Activated T-helper 2 cell treated with anti-CD3 and anti-CD28 coated beads, Interferon-gamma antibody, Interleukin-2, Interleukin-4, amounts not matched to agents 10 μg/mL and 5 μg/mL and 100 μg/mL, durations not matched to agents 14 hours and 24 hours and 36 hours (primary cell): ENCODE measurements at regions not wholly inside any gene's neighbourhood (a gene's known extent, or its start where the extent isn't known, plus 50 kb on each side); places are given as distances from the start of the nearest gene placed in this dataset.

Experiments
- DNase-seq: peaks from one replicate; pipeline ENCODE4 v3.0.0; 2021; ENCODE audit warnings: low spot score
- H3K27ac Mint-ChIP-seq: one replicate; pipeline ENCODE4 v1.8.0; 2021; ENCODE audit warnings: mixed read lengths
- H3K27me3 Mint-ChIP-seq: one replicate; pipeline ENCODE4 v1.8.0; 2021; ENCODE audit warnings: low read depth, mixed read lengths
- H3K36me3 Mint-ChIP-seq: one replicate; pipeline ENCODE4 v1.8.0; 2021; ENCODE audit warnings: low read depth, mixed read lengths
- H3K4me1 Mint-ChIP-seq: one replicate; pipeline ENCODE4 v1.8.0; 2021; ENCODE audit warnings: low read depth, mixed read lengths
- H3K4me3 Mint-ChIP-seq: one replicate; pipeline ENCODE4 v1.8.0; 2021; ENCODE audit warnings: low read depth, mild to moderate bottlenecking, moderate library complexity, mixed read lengths
- H3K9me3 Mint-ChIP-seq: one replicate; pipeline ENCODE4 v1.8.0; 2021; ENCODE audit warnings: mixed read lengths
- intact Hi-C: fragments of 100-400 bp; cut with micrococcal nuclease; formaldehyde crosslinking; loops from one replicate; pipeline ENCODE4 v1.15.1; 2023

GRCh38 chr5:175035882-175036533 lies 311.6 kb downstream of the MSX2 start:
- Mint-ChIP-seq H3K4me1 (no peaks in the 10 kb centered on the region), H3K27ac (no peak overlapping the region), H3K27me3 (no peaks in the 10 kb centered on the region), H3K4me3 (no peak overlapping the region), H3K9me3 (no peaks in the 10 kb centered on the region), H3K36me3 (no peaks in the 10 kb centered on the region)
- intact Hi-C loops, result no loop called here
- no peak for DNase-seq

DNA sequence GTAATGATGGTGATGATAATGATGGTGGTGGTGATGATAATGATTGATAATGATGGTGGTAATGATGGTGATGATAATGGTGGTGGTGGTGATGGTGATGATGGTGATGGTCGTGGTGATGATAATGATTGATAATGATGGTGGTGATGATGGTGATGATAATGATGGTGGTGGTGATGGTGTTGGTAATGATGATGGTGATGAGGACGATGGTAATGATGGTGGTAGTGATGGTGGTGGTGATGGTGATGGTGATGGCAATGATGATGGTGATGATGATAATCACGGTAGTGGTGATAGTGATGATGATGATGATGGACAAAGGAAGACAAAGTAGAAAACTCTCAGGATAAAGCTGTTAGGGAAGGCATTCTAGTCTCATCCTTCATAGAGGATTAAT lies 310.5 kb downstream of the MSX2 start:
- intact Hi-C loops, result no loop called here
- H3K27me3 Mint-ChIP-seq, result no peaks in the 10 kb centered on the region

GRCh38 chr5:175032741-175033151 lies 308.4 kb downstream of the MSX2 start:
- Mint-ChIP-seq H3K4me1 (no peaks in the 10 kb centered on the region), H3K27me3 (no peaks in the 10 kb centered on the region), H3K4me3 (no peak overlapping the region), H3K9me3 (no peaks in the 10 kb centered on the region), H3K36me3 (no peaks in the 10 kb centered on the region), H3K27ac (no peak overlapping the region)
- no peak for DNase-seq
- intact Hi-C loops, result no loop called here

More for the DNA sequence above, 310.5 kb downstream of the MSX2 start:
- Mint-ChIP-seq H3K27ac (no peak overlapping the region), H3K36me3 (no peaks in the 10 kb centered on the region), H3K9me3 (no peaks in the 10 kb centered on the region), H3K4me3 (no peak overlapping the region), H3K4me1 (no peaks in the 10 kb centered on the region)
- DNase-seq, result no peak

- Mint-ChIP-seq H3K27ac (no peak overlapping the region), H3K9me3 (no peaks in the 10 kb centered on the region), H3K4me1 (no peaks in the 10 kb centered on the region), H3K27me3 (no peaks in the 10 kb centered on the region), H3K4me3 (no peak overlapping the region), H3K36me3 (no peaks in the 10 kb centered on the region)
- no peak for DNase-seq
- intact Hi-C loops, result no loop called here
Observed at GRCh38 chr5:175032013-175032412, 307.6 kb downstream of the MSX2 start.

GRCh38 chr5:175027390-175027789 lies 303.0 kb downstream of the MSX2 start:
- Mint-ChIP-seq H3K9me3 (no peaks in the 10 kb centered on the region), H3K27me3 (no peaks in the 10 kb centered on the region), H3K27ac (no peak overlapping the region), H3K4me1 (no peaks in the 10 kb centered on the region), H3K36me3 (no peaks in the 10 kb centered on the region), H3K4me3 (no peak overlapping the region)
- no peak for DNase-seq
- intact Hi-C loops, result no loop called here

- Mint-ChIP-seq H3K4me3 (no peak overlapping the region), H3K9me3 (no peaks in the 10 kb centered on the region), H3K36me3 (no peaks in the 10 kb centered on the region), H3K4me1 (no peaks in the 10 kb centered on the region), H3K27ac (no peak overlapping the region), H3K27me3 (no peaks in the 10 kb centered on the region)
- DNase-seq, result no peak
- intact Hi-C loops, result no loop called here
Observed at GRCh38 chr5:175025077-175025476, 300.7 kb downstream of the MSX2 start.

DNA sequence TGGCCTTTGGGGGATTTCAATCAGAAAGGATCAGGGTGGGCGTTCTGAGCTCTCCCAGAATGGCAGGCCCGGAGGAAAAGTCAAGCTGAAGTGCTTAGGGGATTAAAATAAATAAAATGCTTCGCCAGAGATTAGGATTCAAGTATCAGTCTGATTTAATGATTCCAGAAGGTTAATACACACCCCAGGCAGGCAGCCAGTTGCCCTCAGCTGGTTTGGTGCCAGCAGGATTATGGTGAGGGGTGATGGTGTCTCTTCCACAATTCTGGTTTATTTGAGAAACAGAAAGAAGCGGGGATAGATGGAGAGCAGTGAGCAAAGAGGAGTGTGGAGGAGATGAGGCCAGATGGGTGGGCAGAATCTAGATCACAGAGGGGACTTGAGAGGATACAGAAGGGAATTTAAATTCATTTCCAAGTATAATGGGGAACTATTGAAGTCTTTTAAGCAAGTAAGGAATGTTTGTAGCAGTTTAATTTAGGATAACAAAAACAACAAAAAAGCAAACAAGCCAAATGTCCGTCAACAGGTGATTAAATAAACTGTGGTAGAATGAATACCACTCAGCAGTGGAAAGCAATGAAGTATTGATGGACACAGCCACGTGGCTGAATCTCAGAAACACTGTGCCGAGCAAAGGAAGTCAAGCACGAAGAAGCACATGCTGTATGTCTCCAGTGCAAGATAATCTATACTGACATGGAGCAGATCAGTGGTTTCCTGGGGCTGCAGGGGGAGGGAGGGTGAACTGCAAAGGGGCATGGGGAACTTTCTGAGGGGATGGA lies 297.7 kb downstream of the MSX2 start:
- no peak overlapping the region for H3K27ac Mint-ChIP-seq
- no peaks in the 10 kb centered on the region for H3K4me1 Mint-ChIP-seq
- no peaks in the 10 kb centered on the region for H3K27me3 Mint-ChIP-seq
- H3K36me3 Mint-ChIP-seq, result no peaks in the 10 kb centered on the region
- no peak overlapping the region for H3K4me3 Mint-ChIP-seq
- no peaks in the 10 kb centered on the region for H3K9me3 Mint-ChIP-seq
- no peak for DNase-seq
- intact Hi-C loops, result no loop called here

- DNase-seq, result no peak
- H3K4me3 Mint-ChIP-seq, result no peak overlapping the region
- H3K27me3 Mint-ChIP-seq, result no peaks in the 10 kb centered on the region
- H3K9me3 Mint-ChIP-seq, result no peaks in the 10 kb centered on the region
- H3K27ac Mint-ChIP-seq, result no peak overlapping the region
- intact Hi-C loops, result no loop called here
- H3K36me3 Mint-ChIP-seq, result no peaks in the 10 kb centered on the region
- H3K4me1 Mint-ChIP-seq, result no peaks in the 10 kb centered on the region
Observed at GRCh38 chr5:175021321-175021720, 296.9 kb downstream of the MSX2 start.

- DNase-seq, result no peak
- no peaks in the 10 kb centered on the region for H3K9me3 Mint-ChIP-seq
- H3K27ac Mint-ChIP-seq, result no peak overlapping the region
- no peaks in the 10 kb centered on the region for H3K27me3 Mint-ChIP-seq
- no peak overlapping the region for H3K4me3 Mint-ChIP-seq
- intact Hi-C loops, result no loop called here
- no peaks in the 10 kb centered on the region for H3K36me3 Mint-ChIP-seq
- no peaks in the 10 kb centered on the region for H3K4me1 Mint-ChIP-seq
Observed at GRCh38 chr5:175015028-175015685, 290.8 kb downstream of the MSX2 start.

GRCh38 chr5:175013251-175013650 lies 288.9 kb downstream of the MSX2 start:
- Mint-ChIP-seq H3K27ac (no peak overlapping the region), H3K9me3 (no peaks in the 10 kb centered on the region), H3K36me3 (no peaks in the 10 kb centered on the region), H3K4me1 (no peaks in the 10 kb centered on the region), H3K4me3 (no peak overlapping the region), H3K27me3 (no peaks in the 10 kb centered on the region)
- no peak for DNase-seq
- intact Hi-C loops, result no loop called here

GRCh38 chr5:175012267-175012666 lies 287.9 kb downstream of the MSX2 start:
- no peaks in the 10 kb centered on the region for H3K4me1 Mint-ChIP-seq
- no peak overlapping the region for H3K4me3 Mint-ChIP-seq
- no peaks in the 10 kb centered on the region for H3K36me3 Mint-ChIP-seq

DNA sequence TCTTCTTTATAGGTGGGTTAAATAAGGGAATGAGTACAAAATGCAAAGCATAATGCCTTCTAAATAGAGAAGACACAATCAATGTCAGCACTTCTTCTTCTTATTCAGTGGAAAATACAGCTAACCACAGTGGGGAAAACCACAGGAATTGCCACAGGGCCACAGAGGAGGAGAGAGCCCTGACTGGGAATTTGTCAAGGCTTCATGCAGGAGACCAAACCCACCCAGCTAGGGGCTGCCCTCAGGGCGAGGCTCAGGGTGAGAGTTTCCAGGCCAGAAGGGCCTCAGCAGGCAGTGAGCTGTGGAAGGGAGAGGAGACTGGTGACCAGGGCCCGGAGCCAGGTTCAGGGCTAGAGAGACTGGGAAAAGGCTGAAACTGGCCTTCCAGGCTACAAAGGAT lies 279.1 kb downstream of the MSX2 start:
- Mint-ChIP-seq H3K4me1 (no peaks in the 10 kb centered on the region), H3K4me3 (no peak overlapping the region), H3K9me3 (peaks cover 6% of the 10 kb centered on the region), H3K36me3 (no peaks in the 10 kb centered on the region), H3K27ac (no peak overlapping the region), H3K27me3 (no peaks in the 10 kb centered on the region)
- intact Hi-C loops, result no loop called here
- no peak for DNase-seq

More at GRCh38 chr5:175012267-175012666, 287.9 kb downstream of the MSX2 start:
- DNase-seq, result no peak
- Mint-ChIP-seq H3K27ac (no peak overlapping the region), H3K27me3 (no peaks in the 10 kb centered on the region), H3K9me3 (no peaks in the 10 kb centered on the region)
- intact Hi-C loops, result no loop called here
